SK-N-SH treated with all-trans-retinoic acid at 6 μM for 48 hours (cell line): ENCODE measurements at regions not wholly inside any gene's neighbourhood (a gene's known extent, or its start where the extent isn't known, plus 50 kb on each side); places are given as distances from the start of the nearest gene placed in this dataset.

Source experiments
- CREB5 ChIP-seq: fragments of 250-450 bp; sonication (Bioruptor Pico); IDR thresholded peaks from 2 replicates; pipeline ENCODE4 v1.5.1; 2020; ENCODE audit warnings: low read depth, mild to moderate bottlenecking, moderate library complexity
- CSDC2 ChIP-seq: fragments of 250-450 bp; sonication (Bioruptor Pico); IDR thresholded peaks from 2 replicates; pipeline ENCODE4 v1.5.0; 2020; ENCODE audit warnings: mild to moderate bottlenecking, moderate library complexity
- CSRNP3 ChIP-seq: fragments of 250-450 bp; sonication (Bioruptor Pico); IDR thresholded peaks from 2 replicates; pipeline ENCODE4 v1.5.1; 2021; ENCODE audit warnings: mild to moderate bottlenecking, moderate library complexity
- ESRRG ChIP-seq: fragments of 250-450 bp; sonication (Bioruptor Pico); IDR thresholded peaks from 2 replicates; pipeline ENCODE4 v1.6.1; 2021; ENCODE audit warnings: mild to moderate bottlenecking
- GLIS3 ChIP-seq: fragments of 250-450 bp; sonication (Bioruptor Pico); IDR thresholded peaks from 2 replicates; pipeline ENCODE4 v1.5.0; 2020; ENCODE audit warnings: mild to moderate bottlenecking, moderate library complexity
- OSR1 ChIP-seq: fragments of 250-450 bp; sonication (Bioruptor Pico); IDR thresholded peaks from 2 replicates; pipeline ENCODE4 v1.8.0; 2022; ENCODE audit warnings: moderate library complexity, mild to moderate bottlenecking, inconsistent platforms
- PATZ1 ChIP-seq: fragments of 250-450 bp; sonication (Bioruptor Pico); IDR thresholded peaks from 2 replicates; pipeline ENCODE4 v1.8.0; 2020; ENCODE audit warnings: mild to moderate bottlenecking, moderate library complexity, borderline replicate concordance
- RARB ChIP-seq: fragments of 250-450 bp; sonication (Bioruptor Pico); IDR thresholded peaks from 2 replicates; pipeline ENCODE4 v1.8.0; 2021; ENCODE audit warnings: mild to moderate bottlenecking, moderate library complexity
- TCF4 ChIP-seq: fragments of 250-450 bp; sonication (Bioruptor Pico); IDR thresholded peaks from 2 replicates; pipeline ENCODE4 v1.8.0; 2021; ENCODE audit warnings: mild to moderate bottlenecking, moderate library complexity, borderline replicate concordance
- ZC3H10 ChIP-seq: fragments of 250-450 bp; sonication (Bioruptor Pico); IDR thresholded peaks from 2 replicates; pipeline ENCODE4 v1.5.1; 2021; ENCODE audit warnings: mild to moderate bottlenecking, moderate library complexity
- ZFP30 ChIP-seq: fragments of 450-650 bp; formaldehyde crosslinking; IDR thresholded peaks from 2 replicates; pipeline ENCODE4 v1.5.0; 2022; ENCODE audit warnings: mild to moderate bottlenecking, moderate library complexity

- TF ChIP-seq RARB: no peak
- TF ChIP-seq OSR1 (CRISPR knock-in tag): no peak
- TF ChIP-seq CSRNP3 (CRISPR knock-in tag): no peak
- no peak for TF ChIP-seq CSDC2 (CRISPR knock-in tag)
- TF ChIP-seq CREB5 (CRISPR knock-in tag): no peak
- TF ChIP-seq ZFP30: no peak
- TF ChIP-seq ZC3H10 (CRISPR knock-in tag): no peak
- no peak for TF ChIP-seq ESRRG
- no peak for TF ChIP-seq PATZ1 (CRISPR knock-in tag)
- no peak for TF ChIP-seq TCF4 (CRISPR knock-in tag)
- TF ChIP-seq GLIS3 (CRISPR knock-in tag): no peak
Measured at GRCh38 chr6:12546410-12547002, 170.1 kb upstream of the PHACTR1 start.
